ENCODE measurements at regions not wholly inside any gene's neighbourhood (a gene's known extent, or its start where the extent isn't known, plus 50 kb on each side); places are given as distances from the start of the nearest gene placed in this dataset.

DNA sequence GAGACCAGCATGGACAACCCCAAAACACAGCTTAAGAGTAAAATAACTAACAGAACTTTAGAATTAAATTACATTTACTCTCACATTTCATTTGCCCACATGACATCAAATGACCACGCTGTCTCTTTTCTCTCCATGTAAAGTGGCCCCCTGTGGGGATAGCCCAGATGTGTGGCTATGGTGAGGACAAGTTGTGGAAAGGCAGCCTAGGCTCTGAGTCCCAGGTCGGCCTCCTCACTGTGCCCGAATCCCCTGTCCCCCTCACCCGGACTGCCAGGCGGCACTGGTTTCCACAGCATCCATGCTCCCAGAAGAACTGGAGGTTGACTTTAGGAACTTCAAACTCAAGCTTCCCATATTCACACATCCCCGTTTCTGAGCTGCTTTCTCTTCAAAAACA, 111.8 kb upstream of the UQCRFS1 start:
- Histone ChIP-seq H3K18ac (ENCODE audit: extremely low read depth, low read length) (no peak overlapping the region), H3K4me1 (replicated peaks in 1 of 4; ENCODE audit: control insufficient read depth in 3 of 4, insufficient read depth in 4 of 4, low read length in 3 of 4) (no peaks in the 10 kb centered on the region; a peak in 1 of 7 replicates)

More for the DNA sequence above, 111.8 kb upstream of the UQCRFS1 start:
- Histone ChIP-seq H4K8ac (ENCODE audit: extremely low read depth, insufficient read depth, low read length) (no peak overlapping the region), H3K23me2 (ENCODE audit: low read depth, low read length) (no peaks in the 10 kb centered on the region), H3K36me3 (ENCODE audit: control insufficient read depth in 2 of 4, insufficient read depth in 4 of 4, low read length in 3 of 4) (no peaks in the 10 kb centered on the region), H3K56ac (replicated peaks; ENCODE audit: insufficient read length, low read depth, low read length) (no peak overlapping the region), H4K20me1 (replicated peaks in 1 of 2; ENCODE audit: control insufficient read depth in 1 of 2, insufficient read depth in 2 of 2, low read length in 2 of 2) (peaks cover 0 to 2% of the 10 kb centered on the region in 2 experiments), H2BK12ac (ENCODE audit: low read depth, low read length) (no peak overlapping the region), H2BK20ac (ENCODE audit: low read length) (no peak overlapping the region), H2BK15ac (ENCODE audit: low read length) (no peak overlapping the region), H3K79me2 (ENCODE audit: control insufficient read depth in 1 of 2, insufficient read depth in 2 of 2, low read length in 2 of 2) (no peaks in the 10 kb centered on the region), H3K27me3 (replicated peaks in 1 of 4; ENCODE audit: control insufficient read depth in 3 of 4, extremely low read depth in 1 of 4, insufficient read depth in 3 of 4, low read length in 3 of 4) (no peaks in the 10 kb centered on the region; a peak in 2 of 7 replicates), H3K14ac (ENCODE audit: insufficient read length) (no peak overlapping the region), H2AK5ac (ENCODE audit: low read depth, low read length) (no peak overlapping the region), H4K91ac (replicated peaks; ENCODE audit: insufficient read length, low read length) (no peak overlapping the region), H2BK5ac (ENCODE audit: low read depth, low read length) (no peak overlapping the region), H4K5ac (ENCODE audit: insufficient read length, low read depth, low read length) (no peak overlapping the region), H3K23ac (ENCODE audit: insufficient read length) (no peak overlapping the region), H3K4me2 (ENCODE audit: insufficient read depth in 1 of 2, low read depth in 2 of 2, low read length in 2 of 2) (no peak overlapping the region), H2AFZ (ENCODE audit: low read length) (no peak overlapping the region), H3K27ac (ENCODE audit: low read depth, low read length) (no peak overlapping the region), H3K9me3 (ENCODE audit: insufficient read depth in 2 of 2, low read depth in 1 of 2, low read length in 1 of 2) (no peaks in the 10 kb centered on the region; a peak in 1 of 4 replicates), H3K9ac (replicated peaks in 1 of 4; ENCODE audit: extremely low read depth in 1 of 4, low read depth in 3 of 4, low read length in 3 of 4) (no peak overlapping the region), H3K79me1 (ENCODE audit: low read depth, low read length) (no peaks in the 10 kb centered on the region), H2BK120ac (replicated peaks; ENCODE audit: low read depth, low read length) (no peak overlapping the region), H3K4me3 (ENCODE audit: extremely low read depth in 1 of 4, insufficient read depth in 2 of 4, low read depth in 3 of 4, low read length in 4 of 4) (no peak overlapping the region), H3K4ac (replicated peaks; ENCODE audit: insufficient read length, low read depth, low read length) (no peak overlapping the region)
- WGBS, 2 experiments (ENCODE audit: extremely low coverage in 1 of 2, insufficient coverage in 1 of 2, insufficient read length in 1 of 2, insufficient replicate concordance in 2 of 2, low coverage in 1 of 2, low lambda C conversion rate in 2 of 2, missing lambda C conversion rate in 1 of 2) = 93% methylated on average over 6 of the region's 6 CpGs; no CpG with 5 or more reads in 1 of the 2 experiments
- POLR2A ChIA-PET (ENCODE audit: partially characterized antibody) = no interaction called here
- FAIRE-seq (no peak), DNase-seq (ENCODE audit: low read depth in 1 of 2, low spot score in 2 of 2) (no peak)
- CTCF ChIA-PET (ENCODE audit: partially characterized antibody) = interaction anchor here (0.6 to 1.5 kb wide), 5 partner anchors 10 to 269 kb away, joined by 3 to 7 read pairs (median 3); no protein-coding TSS in a partner anchor
- TF ChIP-seq, protein P1, sequence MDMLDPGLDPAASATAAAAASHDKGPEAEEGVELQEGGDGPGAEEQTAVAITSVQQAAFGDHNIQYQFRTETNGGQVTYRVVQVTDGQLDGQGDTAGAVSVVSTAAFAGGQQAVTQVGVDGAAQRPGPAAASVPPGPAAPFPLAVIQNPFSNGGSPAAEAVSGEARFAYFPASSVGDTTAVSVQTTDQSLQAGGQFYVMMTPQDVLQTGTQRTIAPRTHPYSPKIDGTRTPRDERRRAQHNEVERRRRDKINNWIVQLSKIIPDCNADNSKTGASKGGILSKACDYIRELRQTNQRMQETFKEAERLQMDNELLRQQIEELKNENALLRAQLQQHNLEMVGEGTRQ (IDR thresholded peaks at IDR 0.05; ENCODE audit: low read length) = no peak
- TF ChIP-seq, protein P2, sequence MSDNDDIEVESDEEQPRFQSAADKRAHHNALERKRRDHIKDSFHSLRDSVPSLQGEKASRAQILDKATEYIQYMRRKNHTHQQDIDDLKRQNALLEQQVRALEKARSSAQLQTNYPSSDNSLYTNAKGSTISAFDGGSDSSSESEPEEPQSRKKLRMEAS (IDR thresholded peaks at IDR 0.05) = no peak
- TF ChIP-seq SIX5 (IDR thresholded peaks at IDR 0.05; ENCODE audit: low read depth, low read length) = no peak
- TF ChIP-seq EGR1 (IDR thresholded peaks at IDR 0.05; ENCODE audit: borderline replicate concordance, low read depth, low read length) = no peak
- no peak for TF ChIP-seq CREB1 (IDR thresholded peaks at IDR 0.05)
- TF ChIP-seq HDAC2 (IDR thresholded peaks at IDR 0.05; ENCODE audit: borderline replicate concordance in 1 of 2, low read depth in 2 of 2, low read length in 2 of 2) = no peak
